ENCODE measurements at regions not wholly inside any gene's neighbourhood (a gene's known extent, or its start where the extent isn't known, plus 50 kb on each side); places are given as distances from the start of the nearest gene placed in this dataset.

DNA sequence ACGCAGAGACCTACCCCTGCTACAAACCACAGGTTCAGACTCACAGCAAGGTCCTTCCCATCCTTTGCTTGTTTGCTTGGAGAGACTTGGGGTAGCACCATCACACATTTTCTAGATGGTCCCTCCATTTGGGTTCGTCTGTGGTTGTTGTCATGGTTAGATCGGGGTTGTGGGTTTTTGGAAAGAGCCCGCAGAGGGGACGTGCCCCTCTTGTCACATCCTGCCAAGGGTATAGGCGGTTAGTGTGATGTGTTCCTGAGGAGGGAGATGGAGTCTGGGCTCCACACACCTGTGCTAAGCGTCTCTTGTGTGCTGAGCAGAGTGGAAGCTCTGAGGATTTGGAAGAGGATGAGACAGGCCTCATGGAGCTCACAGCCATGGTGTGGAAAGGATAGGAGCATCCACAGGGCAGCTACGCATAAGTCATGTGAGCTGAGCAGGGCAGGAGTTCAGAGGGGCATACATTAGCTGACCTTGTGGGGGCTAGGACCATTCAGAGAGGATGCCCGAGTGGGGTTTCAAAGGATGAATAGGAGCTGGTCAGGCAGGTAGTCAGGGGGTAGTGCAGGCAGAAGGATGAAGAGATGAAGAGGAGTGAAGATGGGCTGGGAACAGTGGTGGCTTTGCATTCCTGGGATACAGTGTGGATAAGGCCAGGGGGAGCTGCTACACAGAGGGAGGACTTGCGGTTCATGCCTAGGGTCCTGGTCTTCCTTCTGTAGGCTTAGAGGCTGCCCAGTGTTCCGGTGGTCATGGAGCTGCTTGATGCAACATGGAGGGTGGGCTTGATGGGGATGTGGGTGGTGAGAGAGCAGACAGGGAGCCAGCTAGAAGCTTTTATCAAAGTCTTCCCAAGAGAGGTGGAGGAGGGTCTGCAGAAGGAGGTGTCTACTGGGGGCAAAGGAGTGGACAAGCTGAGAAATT, 62.9 kb downstream of the ACKR3 start:
- TF ChIP-seq, protein P1, sequence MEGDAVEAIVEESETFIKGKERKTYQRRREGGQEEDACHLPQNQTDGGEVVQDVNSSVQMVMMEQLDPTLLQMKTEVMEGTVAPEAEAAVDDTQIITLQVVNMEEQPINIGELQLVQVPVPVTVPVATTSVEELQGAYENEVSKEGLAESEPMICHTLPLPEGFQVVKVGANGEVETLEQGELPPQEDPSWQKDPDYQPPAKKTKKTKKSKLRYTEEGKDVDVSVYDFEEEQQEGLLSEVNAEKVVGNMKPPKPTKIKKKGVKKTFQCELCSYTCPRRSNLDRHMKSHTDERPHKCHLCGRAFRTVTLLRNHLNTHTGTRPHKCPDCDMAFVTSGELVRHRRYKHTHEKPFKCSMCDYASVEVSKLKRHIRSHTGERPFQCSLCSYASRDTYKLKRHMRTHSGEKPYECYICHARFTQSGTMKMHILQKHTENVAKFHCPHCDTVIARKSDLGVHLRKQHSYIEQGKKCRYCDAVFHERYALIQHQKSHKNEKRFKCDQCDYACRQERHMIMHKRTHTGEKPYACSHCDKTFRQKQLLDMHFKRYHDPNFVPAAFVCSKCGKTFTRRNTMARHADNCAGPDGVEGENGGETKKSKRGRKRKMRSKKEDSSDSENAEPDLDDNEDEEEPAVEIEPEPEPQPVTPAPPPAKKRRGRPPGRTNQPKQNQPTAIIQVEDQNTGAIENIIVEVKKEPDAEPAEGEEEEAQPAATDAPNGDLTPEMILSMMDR (conservative IDR thresholded peaks at IDR 0.05): no peak
- no peak overlapping the region for H3K27ac ChIP-seq

DNA sequence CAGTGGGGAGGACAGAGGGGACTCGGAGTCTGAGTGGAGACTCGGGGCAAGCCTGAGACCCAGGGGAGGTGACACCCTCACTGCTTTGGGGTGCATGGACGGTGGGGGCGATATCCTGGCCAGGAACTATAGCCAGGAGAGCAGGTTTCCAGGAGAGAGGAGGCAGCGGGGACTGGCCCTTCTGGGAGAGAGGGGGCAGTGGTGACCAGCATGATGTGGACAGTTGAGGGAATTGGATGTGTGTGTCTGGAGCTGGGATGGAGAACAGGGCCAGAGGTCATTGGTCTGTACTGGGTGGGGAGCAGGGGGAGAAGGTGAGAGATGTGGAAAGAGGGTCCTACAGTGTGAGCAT, 63.6 kb downstream of the ACKR3 start:
- H3K27ac ChIP-seq: no peak overlapping the region
- TF ChIP-seq, protein P1 (conservative IDR thresholded peaks at IDR 0.05): no peak

DNA sequence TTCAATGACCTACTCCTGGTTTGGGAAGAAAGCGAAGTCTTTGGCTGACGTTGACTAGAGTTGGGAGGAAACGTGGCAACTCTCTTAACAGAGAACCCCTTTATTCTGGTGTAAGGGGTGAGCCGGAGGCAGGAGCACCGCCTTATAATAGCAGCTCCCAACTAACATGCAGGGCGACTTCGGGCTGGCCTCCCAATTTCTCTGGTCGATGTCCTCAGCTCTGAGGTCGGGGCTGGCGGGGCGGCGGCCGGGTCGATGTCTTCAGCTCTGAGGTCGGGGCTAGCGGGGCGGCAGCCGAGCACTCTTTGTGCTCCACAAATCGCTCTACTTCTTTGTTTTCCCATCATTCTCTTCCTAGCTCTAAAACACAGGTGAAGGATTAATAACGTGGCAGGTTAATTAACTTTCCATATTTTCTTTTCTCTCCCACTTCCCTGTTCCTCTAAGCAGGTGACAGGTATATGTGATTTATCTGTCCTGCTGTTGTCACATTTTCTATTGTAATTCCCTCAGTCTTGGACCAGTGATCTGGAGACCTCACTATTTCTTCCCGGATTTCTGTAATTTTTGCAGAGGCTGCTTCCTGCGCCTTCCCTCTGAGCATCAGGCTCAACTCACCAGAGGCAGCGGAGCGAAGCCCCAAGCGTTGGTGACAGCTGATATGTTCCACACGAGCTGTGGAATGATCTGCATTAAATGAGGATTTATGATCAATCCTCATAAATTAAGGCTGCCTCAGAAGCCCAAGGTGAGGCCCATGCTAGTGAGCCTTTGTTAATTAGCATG, 64.3 kb downstream of the ACKR3 start:
- no peak overlapping the region for H3K27ac ChIP-seq
- TF ChIP-seq, protein P1 (conservative IDR thresholded peaks at IDR 0.05): no peak

DNA sequence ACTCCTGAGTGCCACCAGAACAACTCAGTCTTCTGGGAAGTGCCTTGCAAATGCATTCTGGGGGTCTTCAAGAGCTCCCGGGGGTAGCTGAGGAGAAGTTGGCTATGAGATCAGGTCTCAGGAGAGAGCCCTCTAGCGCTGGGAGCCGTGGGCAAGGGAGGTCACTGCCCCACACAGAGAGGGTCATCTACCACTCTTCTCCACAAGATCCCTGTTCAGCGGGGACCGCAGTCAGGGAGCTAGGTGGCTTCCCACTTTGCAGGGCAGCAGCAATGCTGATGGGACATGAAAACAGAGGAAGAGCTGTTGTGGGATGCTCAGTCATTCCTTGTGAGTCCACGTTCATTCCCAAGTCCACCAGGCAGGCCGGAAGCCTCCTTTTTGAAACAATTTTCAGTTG, 66.6 kb downstream of the ACKR3 start:
- H3K27ac ChIP-seq: no peak overlapping the region
- TF ChIP-seq, protein P1 (conservative IDR thresholded peaks at IDR 0.05): no peak

DNA sequence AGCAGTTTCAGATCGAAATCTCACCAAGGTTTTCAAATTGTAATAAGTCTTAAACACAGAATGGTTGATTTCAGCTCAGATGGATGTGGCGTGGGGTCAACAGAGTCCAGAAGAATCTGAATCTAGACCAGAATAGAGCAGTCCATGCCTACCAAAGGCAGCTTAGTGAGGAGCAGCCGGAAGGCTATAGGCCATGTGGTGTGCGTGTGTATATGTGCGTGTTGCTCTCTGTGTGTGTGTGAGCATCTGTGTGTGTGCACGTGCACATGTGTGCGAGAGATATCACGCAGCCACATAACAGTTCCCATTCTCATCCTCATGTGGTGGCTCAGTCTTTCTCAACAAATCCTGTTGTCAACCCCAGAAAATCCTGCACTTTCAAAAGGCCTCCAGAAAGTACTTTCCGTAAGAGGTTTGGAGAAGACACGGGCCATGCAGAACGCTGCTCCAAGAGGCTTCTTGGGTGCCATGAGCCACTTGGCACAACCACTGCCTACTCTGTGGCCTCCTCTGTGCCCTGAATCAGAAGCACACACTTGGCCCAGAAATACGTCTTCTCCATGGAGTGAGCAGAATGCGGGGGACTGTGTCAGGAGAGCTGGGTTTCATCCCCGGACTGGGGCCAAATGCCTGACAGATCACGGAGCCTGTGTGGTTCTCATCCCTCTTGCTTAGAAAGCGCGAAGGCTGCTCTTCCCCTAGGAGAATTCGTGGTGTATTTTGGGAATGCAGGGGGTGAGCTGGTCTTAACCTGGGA, 67.3 kb downstream of the ACKR3 start:
- H3K27ac ChIP-seq: no peak overlapping the region
- TF ChIP-seq, protein P1 (conservative IDR thresholded peaks at IDR 0.05): no peak

DNA sequence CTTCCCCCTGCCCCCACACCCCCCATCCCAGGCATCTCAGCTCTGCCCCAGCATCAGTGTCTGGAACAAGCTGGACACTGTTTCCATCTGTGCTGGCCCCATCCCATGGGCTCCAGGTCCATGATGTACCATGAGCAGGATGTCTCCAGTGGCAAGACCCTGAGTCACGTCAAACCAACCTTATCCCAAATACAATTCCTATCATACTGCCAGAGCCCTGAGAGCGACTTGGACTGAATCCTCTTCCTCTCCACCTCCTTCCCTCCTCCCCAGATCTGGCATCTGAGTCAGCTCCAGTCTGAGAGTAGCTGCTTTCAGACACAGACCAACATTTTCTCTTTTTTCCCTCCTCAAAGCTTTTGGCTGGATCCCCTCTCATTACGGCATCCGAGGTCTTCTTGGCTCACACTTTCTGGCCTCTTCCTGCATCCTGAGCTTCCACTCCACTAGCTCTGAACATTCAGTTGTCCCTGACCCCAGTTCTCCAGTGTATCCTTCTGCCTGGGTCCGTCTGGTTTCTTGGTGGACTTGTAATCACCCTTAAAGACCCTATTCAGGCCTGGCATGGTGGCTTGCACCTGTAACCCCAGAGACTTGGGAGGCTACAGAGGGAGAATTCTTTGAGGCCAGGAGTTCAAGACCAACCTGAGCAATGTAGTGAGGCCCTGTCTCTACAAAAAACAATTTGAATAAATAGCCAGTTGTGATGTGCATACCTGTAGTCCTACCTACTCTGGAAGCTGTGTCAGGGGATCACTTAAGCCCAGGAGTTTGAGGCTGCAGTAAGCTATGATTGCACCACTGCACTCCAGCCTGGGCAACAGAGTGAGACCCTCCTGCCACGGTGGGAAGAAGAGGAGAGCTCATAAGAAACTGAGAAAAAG, 68.3 kb downstream of the ACKR3 start:
- TF ChIP-seq, protein P1 (conservative IDR thresholded peaks at IDR 0.05): no peak
- H3K27ac ChIP-seq: peak overlapping the region; percentile 36; the same call in 1 of the 2 replicates

All from VCaP (cell line).